ENCODE measurements at regions not wholly inside any gene's neighbourhood (a gene's known extent, or its start where the extent isn't known, plus 50 kb on each side); places are given as distances from the start of the nearest gene placed in this dataset.

GRCh38 chr5:61262080-61262479 lies 70.0 kb upstream of the ZSWIM6 start:
- intact Hi-C loops (cut with DNase I; ENCODE audit: low total_unique reads): no loop called here
- H3K27me3 ChIP-seq: no peaks in the 10 kb centered on the region
- 71 to 75% methylated on average over 5 of the region's 5 CpGs for WGBS, 2 donors
- H3K36me3 ChIP-seq (ENCODE audit: low read depth, missing control alignments): no peaks in the 10 kb centered on the region
- H3K27ac ChIP-seq: no peak overlapping the region
- peaks cover 3% of the 10 kb centered on the region for H3K4me1 ChIP-seq
- no peak for TF ChIP-seq POLR2A (IDR thresholded peaks at IDR 0.05)
- TF ChIP-seq, protein P1, sequence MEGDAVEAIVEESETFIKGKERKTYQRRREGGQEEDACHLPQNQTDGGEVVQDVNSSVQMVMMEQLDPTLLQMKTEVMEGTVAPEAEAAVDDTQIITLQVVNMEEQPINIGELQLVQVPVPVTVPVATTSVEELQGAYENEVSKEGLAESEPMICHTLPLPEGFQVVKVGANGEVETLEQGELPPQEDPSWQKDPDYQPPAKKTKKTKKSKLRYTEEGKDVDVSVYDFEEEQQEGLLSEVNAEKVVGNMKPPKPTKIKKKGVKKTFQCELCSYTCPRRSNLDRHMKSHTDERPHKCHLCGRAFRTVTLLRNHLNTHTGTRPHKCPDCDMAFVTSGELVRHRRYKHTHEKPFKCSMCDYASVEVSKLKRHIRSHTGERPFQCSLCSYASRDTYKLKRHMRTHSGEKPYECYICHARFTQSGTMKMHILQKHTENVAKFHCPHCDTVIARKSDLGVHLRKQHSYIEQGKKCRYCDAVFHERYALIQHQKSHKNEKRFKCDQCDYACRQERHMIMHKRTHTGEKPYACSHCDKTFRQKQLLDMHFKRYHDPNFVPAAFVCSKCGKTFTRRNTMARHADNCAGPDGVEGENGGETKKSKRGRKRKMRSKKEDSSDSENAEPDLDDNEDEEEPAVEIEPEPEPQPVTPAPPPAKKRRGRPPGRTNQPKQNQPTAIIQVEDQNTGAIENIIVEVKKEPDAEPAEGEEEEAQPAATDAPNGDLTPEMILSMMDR (IDR thresholded peaks at IDR 0.05): no peak
- H3K9me3 ChIP-seq: no peaks in the 10 kb centered on the region
- no peak overlapping the region for H3K4me3 ChIP-seq
- no peak for DNase-seq

GRCh38 chr5:61263072-61263471 lies 69.0 kb upstream of the ZSWIM6 start:
- Histone ChIP-seq H3K9me3 (no peaks in the 10 kb centered on the region), H3K36me3 (ENCODE audit: low read depth, missing control alignments) (no peaks in the 10 kb centered on the region), H3K27ac (no peak overlapping the region), H3K4me3 (no peak overlapping the region), H3K4me1 (peaks cover 3% of the 10 kb centered on the region), H3K27me3 (no peaks in the 10 kb centered on the region)
- WGBS, 2 donors: 71 to 76% methylated on average over 6 of the region's 6 CpGs
- intact Hi-C loops (cut with DNase I; ENCODE audit: low total_unique reads): no loop called here
- DNase-seq: no peak
- TF ChIP-seq, protein P1 (IDR thresholded peaks at IDR 0.05): no peak
- no peak for TF ChIP-seq POLR2A (IDR thresholded peaks at IDR 0.05)

GRCh38 chr5:61263561-61264272 lies 68.3 kb upstream of the ZSWIM6 start:
- Histone ChIP-seq H3K27me3 (no peaks in the 10 kb centered on the region), H3K4me1 (peaks cover 3% of the 10 kb centered on the region), H3K9me3 (no peaks in the 10 kb centered on the region), H3K4me3 (no peak overlapping the region), H3K27ac (no peak overlapping the region), H3K36me3 (ENCODE audit: low read depth, missing control alignments) (no peaks in the 10 kb centered on the region)
- 47 to 54% methylated on average over 11 of the region's 11 CpGs for WGBS, 2 donors
- DNase-seq: no peak
- intact Hi-C loops (cut with DNase I; ENCODE audit: low total_unique reads): no loop called here
- TF ChIP-seq POLR2A (IDR thresholded peaks at IDR 0.05): no peak
- TF ChIP-seq, protein P1 (IDR thresholded peaks at IDR 0.05): no peak

DNA sequence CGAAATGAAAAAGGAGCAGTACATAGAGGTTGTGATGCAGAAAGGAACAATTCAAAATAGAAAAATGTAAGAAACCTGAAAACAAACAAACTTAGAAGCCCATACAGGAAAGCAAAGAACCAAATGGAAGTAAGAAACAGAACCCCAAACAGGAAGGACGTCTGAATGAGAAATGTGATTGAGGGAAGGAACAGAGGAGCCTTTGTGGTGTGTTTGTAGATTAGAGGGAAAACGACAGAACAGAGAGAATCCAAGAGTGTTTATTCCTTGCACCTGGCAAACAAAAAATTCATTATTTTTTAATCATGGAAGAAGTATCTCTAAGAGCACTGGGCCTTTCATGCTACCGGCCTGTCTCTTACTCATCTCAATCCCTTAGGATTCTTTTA lies 67.8 kb upstream of the ZSWIM6 start:
- intact Hi-C loops (cut with DNase I; ENCODE audit: low total_unique reads): no loop called here
- 53 to 56% methylated on average over 4 of the region's 4 CpGs for WGBS, 2 donors
- Histone ChIP-seq H3K4me3 (no peak overlapping the region), H3K36me3 (ENCODE audit: low read depth, missing control alignments) (no peaks in the 10 kb centered on the region), H3K9me3 (no peaks in the 10 kb centered on the region), H3K27me3 (no peaks in the 10 kb centered on the region), H3K27ac (no peak overlapping the region), H3K4me1 (peaks cover 3% of the 10 kb centered on the region)
- DNase-seq: no peak
- no peak for TF ChIP-seq POLR2A (IDR thresholded peaks at IDR 0.05)
- TF ChIP-seq, protein P1 (IDR thresholded peaks at IDR 0.05): no peak

DNA sequence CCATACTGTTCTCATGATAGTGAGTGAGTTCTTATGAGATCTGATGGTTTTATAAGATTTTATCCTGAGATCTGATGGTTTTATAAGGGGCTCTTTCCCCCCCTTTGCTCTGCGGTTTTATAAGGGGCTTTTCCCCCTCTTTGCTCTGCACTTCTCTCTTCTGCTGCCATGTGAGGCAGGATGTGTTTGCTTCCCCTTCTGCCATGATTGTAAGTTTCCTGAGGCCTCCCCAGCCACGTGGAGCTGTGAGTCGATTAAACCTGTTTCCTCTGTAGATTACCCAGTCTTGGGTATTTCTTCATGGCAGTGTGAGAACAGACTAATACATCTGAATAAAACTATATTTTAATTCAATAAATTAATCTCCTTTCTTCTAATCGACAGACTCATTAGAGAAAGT lies 64.9 kb upstream of the ZSWIM6 start:
- intact Hi-C loops (cut with DNase I; ENCODE audit: low total_unique reads): no loop called here
- 56 to 74% methylated on average over 4 of the region's 4 CpGs for WGBS, 2 donors
- no peaks in the 10 kb centered on the region for H3K9me3 ChIP-seq
- TF ChIP-seq POLR2A (IDR thresholded peaks at IDR 0.05): no peak
- TF ChIP-seq, protein P1 (IDR thresholded peaks at IDR 0.05): no peak
- no peak overlapping the region for H3K4me3 ChIP-seq
- H3K4me1 ChIP-seq: no peaks in the 10 kb centered on the region
- no peak overlapping the region for H3K27ac ChIP-seq
- DNase-seq: no peak
- H3K36me3 ChIP-seq (ENCODE audit: low read depth, missing control alignments): no peaks in the 10 kb centered on the region
- H3K27me3 ChIP-seq: no peaks in the 10 kb centered on the region
